H9 (cell line): ENCODE measurements at regions not wholly inside any gene's neighbourhood (a gene's known extent, or its start where the extent isn't known, plus 50 kb on each side); places are given as distances from the start of the nearest gene placed in this dataset.
A peak's percentile ranks its signal among the peaks of the same experiment; 100 is the strongest.

Experiments
- DNase-seq: peaks from one replicate; pipeline ENCODE4 v3.0.0-alpha.2; 2017
- H2AFZ ChIP-seq: one replicate; pipeline ENCODE4 v1.6.1; 2013; ENCODE audit warnings: mild to moderate bottlenecking, low read length, control low read depth, moderate library complexity
- H2AK5ac ChIP-seq: 2 replicates; pipeline ENCODE4 v1.6.1; 2013; ENCODE audit warnings: low read length, control low read depth, mixed read lengths; ENCODE audit not compliant: insufficient read length
- H2BK120ac ChIP-seq: one replicate; pipeline ENCODE4 v1.6.1; 2013; ENCODE audit warnings: low read depth, mild to moderate bottlenecking, low read length, control low read depth, inconsistent platforms; ENCODE audit not compliant: poor library complexity, severe bottlenecking
- H2BK12ac ChIP-seq: 2 replicates; pipeline ENCODE4 v1.6.1; 2013; ENCODE audit warnings: low read length, control low read depth, mixed read lengths, low read depth; ENCODE audit not compliant: insufficient read length
- H2BK15ac ChIP-seq: 2 replicates; pipeline ENCODE4 v1.6.1; 2013; ENCODE audit warnings: low read depth, low read length, control low read depth
- H2BK20ac ChIP-seq: one replicate; pipeline ENCODE4 v1.6.1; 2013; ENCODE audit warnings: low read depth, mild to moderate bottlenecking, low read length, control low read depth, inconsistent platforms; ENCODE audit not compliant: poor library complexity, severe bottlenecking
- H2BK5ac ChIP-seq: 2 replicates; pipeline ENCODE4 v1.6.1; 2013; ENCODE audit warnings: low read length, control low read depth, mixed read lengths; ENCODE audit not compliant: insufficient read length
- H3K14ac ChIP-seq: 2 replicates; pipeline ENCODE4 v1.6.1; 2013; ENCODE audit warnings: low read length, control low read depth; ENCODE audit not compliant: insufficient read depth
- H3K18ac ChIP-seq: 2 replicates; pipeline ENCODE4 v1.6.1; 2013; ENCODE audit warnings: low read depth, mild to moderate bottlenecking, mixed read lengths, low read length, control low read depth; ENCODE audit not compliant: insufficient read length
- H3K23ac ChIP-seq: 2 replicates; pipeline ENCODE4 v1.6.1; 2013; ENCODE audit warnings: low read length, control low read depth, mixed read lengths, low read depth; ENCODE audit not compliant: insufficient read length
- H3K23me2 ChIP-seq: 2 replicates; pipeline ENCODE4 v1.6.1; 2013; ENCODE audit warnings: low read depth, mild to moderate bottlenecking, mixed read lengths, low read length, control low read depth; ENCODE audit not compliant: insufficient read length, poor library complexity, severe bottlenecking
- H3K27ac ChIP-seq: 2 replicates; pipeline ENCODE4 v1.5.1; 2013; ENCODE audit warnings: low read length, control low read depth, mixed read lengths, low read depth; ENCODE audit not compliant: insufficient read length
- H3K27me3 ChIP-seq: 2 replicates; pipeline ENCODE4 v1.6.1; 2013; ENCODE audit warnings: low read length, control low read depth, inconsistent platforms; ENCODE audit not compliant: insufficient read depth
- H3K4ac ChIP-seq: 2 replicates; pipeline ENCODE4 v1.6.1; 2013; ENCODE audit warnings: low read depth, mild to moderate bottlenecking, control low read depth, inconsistent platforms, low read length, moderate library complexity
- H3K4me1 ChIP-seq: 2 replicates; pipeline ENCODE4 v1.6.1; 2013; ENCODE audit warnings: low read length, control low read depth, inconsistent platforms; ENCODE audit not compliant: insufficient read depth
- H3K4me2 ChIP-seq: 2 replicates; pipeline ENCODE4 v1.6.1; 2013; ENCODE audit warnings: low read length, control low read depth, mixed read lengths; ENCODE audit not compliant: insufficient read length, insufficient read depth
- H3K56ac ChIP-seq: 2 replicates; pipeline ENCODE4 v1.6.1; 2013; ENCODE audit warnings: low read depth, mild to moderate bottlenecking, mixed read lengths, low read length, control low read depth; ENCODE audit not compliant: insufficient read length
- H3K79me1 ChIP-seq: 2 replicates; pipeline ENCODE4 v1.6.1; 2013; ENCODE audit warnings: low read depth, mild to moderate bottlenecking, moderate library complexity, low read length, control low read depth, inconsistent platforms; ENCODE audit not compliant: insufficient read depth, poor library complexity, severe bottlenecking
- H3K79me2 ChIP-seq: 2 replicates; pipeline ENCODE4 v1.6.1; 2013; ENCODE audit warnings: low read length, control low read depth, inconsistent platforms; ENCODE audit not compliant: insufficient read depth
- H3K9ac ChIP-seq: 2 replicates; pipeline ENCODE4 v1.6.1; 2013; ENCODE audit warnings: low read length, control low read depth, mixed read lengths; ENCODE audit not compliant: insufficient read length; ENCODE audit errors: extremely low read depth
- H3K9me3 ChIP-seq: one replicate; pipeline ENCODE4 v1.6.1; 2013; ENCODE audit warnings: low read depth, low read length, inconsistent platforms; ENCODE audit not compliant: control insufficient read depth
- H3T11ph ChIP-seq: one replicate; pipeline ENCODE4 v1.6.1; 2013; ENCODE audit warnings: mild to moderate bottlenecking, low read length, control low read depth, inconsistent platforms
- H4K20me1 ChIP-seq: one replicate; pipeline ENCODE4 v1.6.1; 2013; ENCODE audit not compliant: control insufficient read depth, insufficient read length, insufficient read depth
- H4K5ac ChIP-seq: 2 replicates; pipeline ENCODE4 v1.6.1; 2013; ENCODE audit warnings: low read depth, mild to moderate bottlenecking, mixed read lengths, low read length, control low read depth; ENCODE audit not compliant: insufficient read length
- H4K8ac ChIP-seq: replicated peaks from 2 replicates; pipeline ENCODE4 v1.6.1; 2013; ENCODE audit warnings: low read length, control low read depth, mixed read lengths, low read depth; ENCODE audit not compliant: insufficient read length
- H4K91ac ChIP-seq: 2 replicates; pipeline ENCODE4 v1.6.1; 2013; ENCODE audit warnings: low read depth, mild to moderate bottlenecking, moderate library complexity, mixed read lengths, low read length, control low read depth; ENCODE audit not compliant: insufficient read length
- H3K27ac Mint-ChIP-seq, 3 experiments: 2 replicates in 2 of 3; 3 replicates in 1 of 3; pipeline ENCODE4 v1.8.0; 2020 to 2021; ENCODE audit warnings: mixed read lengths in 3 of 3, mild to moderate bottlenecking in 1 of 3, moderate library complexity in 1 of 3
- H3K27me3 Mint-ChIP-seq: 2 replicates; pipeline ENCODE4 v1.8.0; 2021; ENCODE audit warnings: low read depth, mild to moderate bottlenecking, moderate library complexity, mixed read lengths
- H3K36me3 Mint-ChIP-seq, 3 experiments: 2 replicates in 2 of 3; 3 replicates in 1 of 3; pipeline ENCODE4 v1.8.0; 2020 to 2021; ENCODE audit warnings: low read depth in 3 of 3, mixed read lengths in 3 of 3; ENCODE audit not compliant: insufficient read depth in 1 of 3
- H3K4me1 Mint-ChIP-seq, 2 experiments: 2 replicates each; pipeline ENCODE4 v1.8.0; 2020; ENCODE audit warnings: mixed read lengths in 2 of 2
- H3K4me3 Mint-ChIP-seq, 2 experiments: 2 replicates in 1 of 2; 3 replicates in 1 of 2; pipeline ENCODE4 v1.8.0; 2020 to 2021; ENCODE audit warnings: mild to moderate bottlenecking in 2 of 2, mixed read lengths in 2 of 2, moderate library complexity in 1 of 2
- H3K9me3 Mint-ChIP-seq, 2 experiments: 2 replicates in 1 of 2; 3 replicates in 1 of 2; pipeline ENCODE4 v1.8.0; 2020; ENCODE audit warnings: mild to moderate bottlenecking in 2 of 2, mixed read lengths in 2 of 2, moderate library complexity in 1 of 2
- CTCF ChIP-seq: fragments of 200-600 bp; sonication (generic); conservative IDR thresholded peaks from 3 replicates; pipeline ENCODE4 v1.8.0; 2021; ENCODE audit warnings: antibody characterized with exemption, mild to moderate bottlenecking
- WGBS: extraction: QIAGEN DNeasy Blood & Tissue Kit; methylation state at CpG from one replicate; pipeline ENCODE4 v1.1.7; 2013; ENCODE audit warnings: missing lambda C conversion rate, low lambda C conversion rate, mixed read lengths; ENCODE audit not compliant: insufficient read length; ENCODE audit errors: extremely low coverage; 5-methylcytosine and 5-hydroxymethylcytosine counted together

- Histone ChIP-seq H2BK5ac (no peak overlapping the region), H2BK12ac (no peak overlapping the region), H4K8ac (no peak overlapping the region), H3K4me1 (no peaks in the 10 kb centered on the region), H3K79me1 (no peaks in the 10 kb centered on the region), H3K4ac (no peak overlapping the region), H3T11ph (no peak overlapping the region), H2BK20ac (no peak overlapping the region), H3K9me3 (no peaks in the 10 kb centered on the region), H3K23me2 (no peaks in the 10 kb centered on the region), H2BK120ac (no peak overlapping the region), H4K20me1 (no peaks in the 10 kb centered on the region), H4K5ac (no peak overlapping the region), H3K56ac (no peak overlapping the region), H4K91ac (no peak overlapping the region), H2AK5ac (no peak overlapping the region), H3K23ac (no peak overlapping the region), H3K79me2 (no peaks in the 10 kb centered on the region), H3K14ac (no peak overlapping the region), H3K9ac (no peak overlapping the region), H2AFZ (no peak overlapping the region), H2BK15ac (no peak overlapping the region), H3K18ac (no peak overlapping the region), H3K27me3 (no peaks in the 10 kb centered on the region), H3K27ac (no peak overlapping the region), H3K4me2 (no peak overlapping the region)
- peak; percentile 26 for DNase-seq
- no CpG with 5 or more reads among the region's 9 CpGs for WGBS
- Mint-ChIP-seq H3K36me3 (no peaks in the 10 kb centered on the region; a peak in 1 of 7 replicates), H3K27ac (no peak overlapping the region), H3K9me3 (no peaks in the 10 kb centered on the region; a peak in 3 of 5 replicates), H3K4me3 (no peak overlapping the region), H3K27me3 (peaks cover 26% of the 10 kb centered on the region), H3K4me1 (no peaks in the 10 kb centered on the region; a peak in 1 of 4 replicates)
- TF ChIP-seq CTCF: no peak
These were observed 62.4 kb upstream of the MYEOV start for GRCh38 chr11:69231466-69232018.
